Sciatic nerve (tissue), 2 donors: ENCODE measurements at regions not wholly inside any gene's neighbourhood (a gene's known extent, or its start where the extent isn't known, plus 50 kb on each side); places are given as distances from the start of the nearest gene placed in this dataset.
A peak's percentile ranks its signal among the peaks of the same experiment; 100 is the strongest.

Experiments used
- ATAC-seq: fragments of 200-7000 bp; cut with Tn5 transposase; one replicate; pipeline ENCODE4 v1.9.1; 2020; ENCODE audit warnings: mild to moderate bottlenecking, moderate library complexity
- DNase-seq: peaks from one replicate; pipeline ENCODE4 v3.0.0-alpha.2; 2020; ENCODE audit warnings: low spot score
- intact Hi-C: fragments of 100-400 bp; cut with DNase I; formaldehyde crosslinking; loops from one replicate; pipeline ENCODE4 v1.14.2; 2022
- donor health status: DM: no; HTN: no; CAD: no.
- donor health status: DM: no; HTN: no; CAD: no.

- intact Hi-C loops, result no loop called here
- ATAC-seq (no peak), DNase-seq (no peak)
These were observed 176.4 kb upstream of the ERCC4 start for GRCh38 chr16:13743571-13743970.

GRCh38 chr16:13756411-13757140 lies 163.4 kb upstream of the ERCC4 start:
- ATAC-seq (no peak), DNase-seq (no peak)

GRCh38 chr16:13766334-13766733 lies 153.6 kb upstream of the ERCC4 start:
- no peak for ATAC-seq
- DNase-seq, result no peak
- intact Hi-C loops, result no loop called here

More at GRCh38 chr16:13756411-13757140, 163.4 kb upstream of the ERCC4 start:
- intact Hi-C loops, result no loop called here

- ATAC-seq (no peak), DNase-seq (no peak)
- intact Hi-C loops, result no loop called here
These were observed 152.7 kb upstream of the ERCC4 start for GRCh38 chr16:13767215-13767614.

GRCh38 chr16:13768471-13768870 lies 151.5 kb upstream of the ERCC4 start:
- DNase-seq, result no peak
- intact Hi-C loops, result no loop called here
- no peak for ATAC-seq

- DNase-seq (no peak), ATAC-seq (no peak)
- intact Hi-C loops, result no loop called here
These were observed 149.5 kb upstream of the ERCC4 start for GRCh38 chr16:13770436-13770835.

- ATAC-seq (no peak), DNase-seq (no peak)
- intact Hi-C loops, result no loop called here
These were observed 147.2 kb upstream of the ERCC4 start for GRCh38 chr16:13772782-13773181.

GRCh38 chr16:13779676-13780075 lies 140.3 kb upstream of the ERCC4 start:
- ATAC-seq (no peak), DNase-seq (no peak)

GRCh38 chr16:13780406-13781168 lies 139.4 kb upstream of the ERCC4 start:
- DNase-seq (no peak), ATAC-seq (no peak)

More at GRCh38 chr16:13779676-13780075, 140.3 kb upstream of the ERCC4 start:
- intact Hi-C loops, result no loop called here

GRCh38 chr16:13781169-13781564 lies 138.8 kb upstream of the ERCC4 start:
- no peak for DNase-seq
- no peak for ATAC-seq
- intact Hi-C loops, result no loop called here

More at GRCh38 chr16:13780406-13781168, 139.4 kb upstream of the ERCC4 start:
- intact Hi-C loops, result no loop called here

GRCh38 chr16:13781575-13782338 lies 138.2 kb upstream of the ERCC4 start:
- ATAC-seq, result no peak
- intact Hi-C loops, result no loop called here
- DNase-seq, result no peak

GRCh38 chr16:13791095-13791494 lies 128.9 kb upstream of the ERCC4 start:
- ATAC-seq (no peak), DNase-seq (no peak)
- intact Hi-C loops, result no loop called here

GRCh38 chr16:13793841-13794409 lies 126.0 kb upstream of the ERCC4 start:
- intact Hi-C loops, result no loop called here
- DNase-seq (no peak), ATAC-seq (no peak)

GRCh38 chr16:13795131-13795530 lies 124.8 kb upstream of the ERCC4 start:
- ATAC-seq (peak; percentile 53), DNase-seq (no peak)
- intact Hi-C loops, result no loop called here

GRCh38 chr16:13797718-13798117 lies 122.2 kb upstream of the ERCC4 start:
- no peak for ATAC-seq
- intact Hi-C loops, result no loop called here

GRCh38 chr16:13798211-13798610 lies 121.7 kb upstream of the ERCC4 start:
- intact Hi-C loops, result no loop called here
- ATAC-seq, result no peak
- DNase-seq, result no peak

More at GRCh38 chr16:13797718-13798117, 122.2 kb upstream of the ERCC4 start:
- no peak for DNase-seq

- intact Hi-C loops, result no loop called here
- no peak for ATAC-seq
- DNase-seq, result no peak
These were observed 116.0 kb upstream of the ERCC4 start for GRCh38 chr16:13803974-13804373.

GRCh38 chr16:13805951-13806350 lies 114.0 kb upstream of the ERCC4 start:
- intact Hi-C loops, result no loop called here
- ATAC-seq, result no peak
- DNase-seq, result no peak

- ATAC-seq, result no peak
- intact Hi-C loops, result no loop called here
- DNase-seq, result no peak
These were observed 113.3 kb upstream of the ERCC4 start for GRCh38 chr16:13806671-13807070.
